Body of pancreas (tissue), 4 donors: ENCODE measurements at regions not wholly inside any gene's neighbourhood (a gene's known extent, or its start where the extent isn't known, plus 50 kb on each side); places are given as distances from the start of the nearest gene placed in this dataset.

Source experiments
- CTCF ChIP-seq, 7 experiments: fragments of 450-650 bp in 4 of 7; fragments of 200-600 bp in 3 of 7; sonication (generic) in 3 of 7; IDR thresholded peaks; one replicate each; pipeline ENCODE4 v1.5.1; 2016 to 2019; ENCODE audit warnings: antibody characterized with exemption in 7 of 7
- POLR2A ChIP-seq, 3 donors: fragments of 450-650 bp; IDR thresholded peaks; one replicate each; pipeline ENCODE4 v1.6.1; 2016; ENCODE audit warnings: antibody characterized with exemption in 3 of 3, mild to moderate bottlenecking in 2 of 3

GRCh38 chr6:55659304-55659703 is 80.3 kb upstream of the HMGCLL1 start:
- no peak for TF ChIP-seq CTCF (IDR thresholded peaks at IDR 0.05)
- TF ChIP-seq POLR2A (IDR thresholded peaks at IDR 0.05) = no peak
